ENCODE measurements at regions not wholly inside any gene's neighbourhood (a gene's known extent, or its start where the extent isn't known, plus 50 kb on each side); places are given as distances from the start of the nearest gene placed in this dataset.

GRCh38 chr2:196256585-196256984 lies 85.2 kb upstream of the STK17B start:
- intact Hi-C loops (cut with DNase I): no loop called here
- Histone ChIP-seq H3K27me3 (no peaks in the 10 kb centered on the region), H3K9me3 (replicated peaks in 1 of 3) (no peaks in the 10 kb centered on the region), H3K27ac (no peak overlapping the region), H3K36me3 (replicated peaks in 1 of 2) (no peaks in the 10 kb centered on the region), H3K4me3 (no peak overlapping the region), H3K4me1 (replicated peaks in 1 of 2) (peaks cover 4 to 20% of the 10 kb centered on the region in 2 donors)
- 74 to 83% (median 75%) methylated on average over 1 of the region's 1 CpG for WGBS, 4 donors
- DNase-seq: no peak
- no peak for TF ChIP-seq CTCF (IDR thresholded peaks at IDR 0.05)
- no peak for TF ChIP-seq POLR2A (IDR thresholded peaks at IDR 0.05)

GRCh38 chr2:196257086-196257485 lies 85.7 kb upstream of the STK17B start:
- no peaks in the 10 kb centered on the region for H3K9me3 ChIP-seq (replicated peaks in 1 of 3)
- intact Hi-C loops (cut with DNase I): no loop called here
- H3K27me3 ChIP-seq: no peaks in the 10 kb centered on the region
- TF ChIP-seq POLR2A (IDR thresholded peaks at IDR 0.05) (no peak), CTCF (IDR thresholded peaks at IDR 0.05) (no peak)
- H3K27ac ChIP-seq: no peak overlapping the region
- no peaks in the 10 kb centered on the region for H3K36me3 ChIP-seq (replicated peaks in 1 of 2)
- 73 to 82% (median 81%) methylated on average over 3 of the region's 3 CpGs for WGBS, 4 donors
- DNase-seq: no peak
- no peak overlapping the region for H3K4me3 ChIP-seq
- peaks cover 4 to 20% of the 10 kb centered on the region in 2 donors for H3K4me1 ChIP-seq (replicated peaks in 1 of 2)

- intact Hi-C loops (cut with DNase I): no loop called here
- H3K9me3 ChIP-seq (replicated peaks in 1 of 3): no peaks in the 10 kb centered on the region
- H3K4me1 ChIP-seq (replicated peaks in 1 of 2): peaks cover 4 to 20% of the 10 kb centered on the region in 2 donors
- H3K27me3 ChIP-seq: no peaks in the 10 kb centered on the region
- DNase-seq: no peak
- H3K4me3 ChIP-seq: no peak overlapping the region
- TF ChIP-seq POLR2A (IDR thresholded peaks at IDR 0.05) (no peak), CTCF (IDR thresholded peaks at IDR 0.05) (no peak)
- H3K36me3 ChIP-seq (replicated peaks in 1 of 2): no peaks in the 10 kb centered on the region
- no peak overlapping the region for H3K27ac ChIP-seq
Measured at GRCh38 chr2:196258407-196258806, 87.0 kb upstream of the STK17B start.

- intact Hi-C loops (cut with DNase I): no loop called here
- H3K4me3 ChIP-seq: no peak overlapping the region
- peak overlapping the region in 3 of 5 donors; percentile 0 to 64 (median 40) for H3K27ac ChIP-seq
- TF ChIP-seq POLR2A (IDR thresholded peaks at IDR 0.05) (no peak), CTCF (IDR thresholded peaks at IDR 0.05) (no peak)
- 41 to 54% (median 45%) methylated on average over 7 of the region's 7 CpGs for WGBS, 4 donors
- no peaks in the 10 kb centered on the region for H3K9me3 ChIP-seq (replicated peaks in 1 of 3)
- H3K4me1 ChIP-seq (replicated peaks in 1 of 2): peaks cover 4 to 20% of the 10 kb centered on the region in 2 donors
- peak in 4 of 7 donors; percentile 26 to 58 (median 42) for DNase-seq
- H3K36me3 ChIP-seq (replicated peaks in 1 of 2): no peaks in the 10 kb centered on the region
- H3K27me3 ChIP-seq: no peaks in the 10 kb centered on the region
Measured at GRCh38 chr2:196259507-196260481, 88.4 kb upstream of the STK17B start.

Measured in adrenal gland (tissue), 9 donors.